SHP77 treated with DMSO at 0.1 percent for 48 hours (cell line): ENCODE measurements at regions not wholly inside any gene's neighbourhood (a gene's known extent, or its start where the extent isn't known, plus 50 kb on each side); places are given as distances from the start of the nearest gene placed in this dataset.
A peak's percentile ranks its signal among the peaks of the same experiment; 100 is the strongest.
"Not testable (repeated sequence)": the region's sequence is repeated elsewhere in the genome, so short reads cannot be mapped to it uniquely, and the experiment has no call there.

ENCODE experiments used
- DNase-seq: peaks from one replicate; lab custom pipeline; 2025; lab: John Stamatoyannopoulos, UW

GRCh38 chr6:79431537-79431933 is 105.7 kb downstream of the LCA5 start:
- DNase-seq, result no peak

GRCh38 chr6:79430913-79431536 is 106.2 kb downstream of the LCA5 start:
- no peak for DNase-seq

GRCh38 chr6:79427721-79428120 is 109.5 kb downstream of the LCA5 start:
- no peak for DNase-seq

GRCh38 chr6:79426625-79427278 is 110.5 kb downstream of the LCA5 start:
- DNase-seq, result no peak

- DNase-seq, result no peak
Observed at GRCh38 chr6:79425589-79426311, 111.5 kb downstream of the LCA5 start.

GRCh38 chr6:79423216-79423615 is 114.0 kb downstream of the LCA5 start:
- no peak for DNase-seq

- no peak for DNase-seq
Observed at GRCh38 chr6:79422666-79423065, 114.6 kb downstream of the LCA5 start.

GRCh38 chr6:79421707-79422484 is 115.3 kb downstream of the LCA5 start:
- DNase-seq, result peak; percentile 88

GRCh38 chr6:79421001-79421411 is 116.2 kb downstream of the LCA5 start:
- DNase-seq, result no peak

- peak; percentile 52 for DNase-seq
Observed at GRCh38 chr6:79420054-79420453, 117.2 kb downstream of the LCA5 start.

- no peak for DNase-seq
Observed at GRCh38 chr6:79416931-79417330, 120.3 kb downstream of the LCA5 start.

- no peak for DNase-seq
Observed at GRCh38 chr6:79413562-79414002, 123.6 kb downstream of the LCA5 start.

- no peak for DNase-seq
Observed at GRCh38 chr6:79410806-79411205, 126.4 kb downstream of the LCA5 start.

GRCh38 chr6:79408256-79408974 is 128.8 kb downstream of the LCA5 start:
- DNase-seq, result no peak

- no peak for DNase-seq
Observed at GRCh38 chr6:79404677-79405076, 132.6 kb downstream of the LCA5 start.

- DNase-seq, result no peak
Observed at GRCh38 chr6:79404261-79404660, 133.0 kb downstream of the LCA5 start.

- DNase-seq, result no peak
Observed at GRCh38 chr6:79403563-79403962, 133.7 kb downstream of the LCA5 start.

GRCh38 chr6:79403086-79403485 is 134.1 kb downstream of the LCA5 start:
- no peak for DNase-seq

- DNase-seq, result no peak
Observed at GRCh38 chr6:79399499-79399898, 137.7 kb downstream of the LCA5 start.

GRCh38 chr6:79398617-79399016 is 138.6 kb downstream of the LCA5 start:
- not testable (repeated sequence) for DNase-seq

- no peak for DNase-seq
Observed at GRCh38 chr6:79396625-79397024, 140.6 kb downstream of the LCA5 start.

GRCh38 chr6:79394690-79395089 is 142.5 kb downstream of the LCA5 start:
- DNase-seq, result no peak
